ENCODE measurements at regions not wholly inside any gene's neighbourhood (a gene's known extent, or its start where the extent isn't known, plus 50 kb on each side); places are given as distances from the start of the nearest gene placed in this dataset.
A peak's percentile ranks its signal among the peaks of the same experiment; 100 is the strongest.
"Not testable (repeated sequence)": the region's sequence is repeated elsewhere in the genome, so short reads cannot be mapped to it uniquely, and the experiment has no call there.

- TF ChIP-seq CTCF (IDR thresholded peaks at IDR 0.05): no peak
- Histone ChIP-seq H3K27me3 (ENCODE audit: low read depth) (no peaks in the 10 kb centered on the region), H3K27ac (no peak overlapping the region), H3K4me3 (no peak overlapping the region), H3K36me3 (no peaks in the 10 kb centered on the region), H3K4me1 (no peaks in the 10 kb centered on the region), H3K9me3 (no peaks in the 10 kb centered on the region)
- ATAC-seq (no peak), DNase-seq (no peak)
- intact Hi-C loops (cut with DNase I): no loop called here
Observed at GRCh38 chr6:92684386-92684785, 735.0 kb downstream of the EPHA7 start.

GRCh38 chr6:92683748-92684147 lies 735.6 kb downstream of the EPHA7 start:
- Histone ChIP-seq H3K27me3 (ENCODE audit: low read depth) (no peaks in the 10 kb centered on the region), H3K27ac (no peak overlapping the region), H3K4me3 (no peak overlapping the region), H3K4me1 (no peaks in the 10 kb centered on the region), H3K9me3 (no peaks in the 10 kb centered on the region), H3K36me3 (no peaks in the 10 kb centered on the region)
- DNase-seq (no peak), ATAC-seq (no peak)
- intact Hi-C loops (cut with DNase I): no loop called here
- TF ChIP-seq CTCF (IDR thresholded peaks at IDR 0.05): no peak

- TF ChIP-seq CTCF (IDR thresholded peaks at IDR 0.05): no peak
- no peak for ATAC-seq
- no peaks in the 10 kb centered on the region for H3K27me3 ChIP-seq (ENCODE audit: low read depth)
- intact Hi-C loops (cut with DNase I): no loop called here
- DNase-seq: no peak
- H3K4me1 ChIP-seq: no peaks in the 10 kb centered on the region
- no peaks in the 10 kb centered on the region for H3K9me3 ChIP-seq
- H3K27ac ChIP-seq: no peak overlapping the region
- no peaks in the 10 kb centered on the region for H3K36me3 ChIP-seq
- H3K4me3 ChIP-seq: no peak overlapping the region
Observed at GRCh38 chr6:92682516-92683398, 736.6 kb downstream of the EPHA7 start.

GRCh38 chr6:92681401-92681800 lies 738.0 kb downstream of the EPHA7 start:
- ATAC-seq: no peak
- no peak for DNase-seq
- no peaks in the 10 kb centered on the region for H3K9me3 ChIP-seq
- no peak overlapping the region for H3K4me3 ChIP-seq
- no peaks in the 10 kb centered on the region for H3K4me1 ChIP-seq
- no peak for TF ChIP-seq CTCF (IDR thresholded peaks at IDR 0.05)
- no peak overlapping the region for H3K27ac ChIP-seq
- intact Hi-C loops (cut with DNase I): no loop called here
- no peaks in the 10 kb centered on the region for H3K36me3 ChIP-seq
- H3K27me3 ChIP-seq (ENCODE audit: low read depth): no peaks in the 10 kb centered on the region

GRCh38 chr6:92671462-92671861 lies 747.9 kb downstream of the EPHA7 start:
- H3K4me3 ChIP-seq; H3K27ac ChIP-seq; H3K4me1 ChIP-seq; intact Hi-C loops (cut with DNase I); H3K36me3 ChIP-seq; H3K9me3 ChIP-seq; H3K27me3 ChIP-seq (ENCODE audit: low read depth): not testable (repeated sequence)
- DNase-seq (peak; percentile 41), ATAC-seq (peak; percentile 61 to 77)

- intact Hi-C loops (cut with DNase I): no loop called here
- Histone ChIP-seq H3K27ac (no peak overlapping the region), H3K9me3 (no peaks in the 10 kb centered on the region), H3K36me3 (no peaks in the 10 kb centered on the region), H3K4me1 (no peaks in the 10 kb centered on the region), H3K27me3 (ENCODE audit: low read depth) (no peaks in the 10 kb centered on the region), H3K4me3 (no peak overlapping the region)
- no peak for DNase-seq
- ATAC-seq: no peak
- TF ChIP-seq CTCF (IDR thresholded peaks at IDR 0.05): no peak
Observed at GRCh38 chr6:92667843-92668242, 751.5 kb downstream of the EPHA7 start.

All from lower lobe of right lung (tissue), 2 donors.